Keratinocyte (primary cell): ENCODE measurements at regions not wholly inside any gene's neighbourhood (a gene's known extent, or its start where the extent isn't known, plus 50 kb on each side); places are given as distances from the start of the nearest gene placed in this dataset.

Experiments
- DNase-seq: peaks from one replicate; pipeline ENCODE4 v3.0.0-alpha.2; 2011; ENCODE audit warnings: low read depth, missing footprints, low spot score
- FAIRE-seq: peaks from 2 replicates; lab custom pipeline; 2011; peaks lifted over from hg19 to GRCh38; lab: Jason Lieb, UNC
- H2AFZ ChIP-seq: 2 replicates; pipeline ENCODE4 v1.6.0; 2012; ENCODE audit warnings: low read length, control low read depth, inconsistent platforms; ENCODE audit not compliant: control insufficient read depth
- H3K27ac ChIP-seq: 2 replicates; pipeline ENCODE4 v1.5.1; 2011; ENCODE audit warnings: low read length; ENCODE audit not compliant: control insufficient read depth, insufficient read depth
- H3K27me3 ChIP-seq: 3 replicates; pipeline ENCODE4 v1.6.0; 2011; ENCODE audit warnings: low read length; ENCODE audit not compliant: control insufficient read depth, insufficient read depth; ENCODE audit errors: extremely low read depth
- H3K36me3 ChIP-seq, 2 experiments: 2 replicates in 1 of 2; 3 replicates in 1 of 2; pipeline ENCODE4 v1.5.1; 2011; ENCODE audit warnings: low read length in 2 of 2, mild to moderate bottlenecking in 1 of 2; ENCODE audit not compliant: control insufficient read depth in 2 of 2, insufficient read depth in 2 of 2; ENCODE audit errors: extremely low read depth in 1 of 2
- H3K4me1 ChIP-seq: 3 replicates; pipeline ENCODE4 v1.5.1; 2011; ENCODE audit warnings: low read length; ENCODE audit not compliant: control insufficient read depth, insufficient read depth; ENCODE audit errors: extremely low read depth
- H3K4me2 ChIP-seq: 3 replicates; pipeline ENCODE4 v1.6.0; 2011; ENCODE audit warnings: low read depth, low read length; ENCODE audit not compliant: control insufficient read depth, insufficient read depth; ENCODE audit errors: extremely low read depth
- H3K4me3 ChIP-seq, 3 experiments: fragments of 200-600 bp in 1 of 3; sonication (generic) in 1 of 3; 2 replicates in 2 of 3; 3 replicates in 1 of 3; pipeline ENCODE4 v1.5.1; 2011 to 2016; ENCODE audit warnings: low read length in 3 of 3, mild to moderate bottlenecking in 3 of 3, control low read depth in 2 of 3, inconsistent platforms in 1 of 3, low read depth in 1 of 3, mixed read lengths in 1 of 3, mixed run types in 1 of 3, moderate library complexity in 1 of 3; ENCODE audit not compliant: control insufficient read depth in 2 of 3, insufficient read depth in 2 of 3; ENCODE audit errors: extremely low read depth in 1 of 3
- H3K79me2 ChIP-seq: 2 replicates; pipeline ENCODE4 v1.6.0; 2012; ENCODE audit warnings: low read length; ENCODE audit not compliant: control insufficient read depth, insufficient read depth
- H3K9ac ChIP-seq: 3 replicates; pipeline ENCODE4 v1.6.0; 2011; ENCODE audit warnings: low read length; ENCODE audit not compliant: control insufficient read depth, insufficient read depth; ENCODE audit errors: extremely low read depth
- H3K9me1 ChIP-seq: 3 replicates; pipeline ENCODE4 v1.6.0; 2011; ENCODE audit warnings: low read length; ENCODE audit not compliant: control insufficient read depth, insufficient read depth; ENCODE audit errors: extremely low read depth
- H3K9me3 ChIP-seq: 2 replicates; pipeline ENCODE4 v1.5.1; 2012; ENCODE audit warnings: low read depth, low read length; ENCODE audit not compliant: control insufficient read depth
- H4K20me1 ChIP-seq: 3 replicates; pipeline ENCODE4 v1.6.0; 2011; ENCODE audit warnings: low read length; ENCODE audit not compliant: control insufficient read depth, insufficient read depth; ENCODE audit errors: extremely low read depth
- EZH2 ChIP-seq: IDR thresholded peaks from one replicate; pipeline ENCODE4 v1.6.1; 2012; ENCODE audit warnings: inconsistent platforms, mild to moderate bottlenecking, low read length, moderate library complexity
- dilution Hi-C: fragments of 300-500 bp; cut with MboI; formaldehyde crosslinking; loops from one replicate; pipeline ENCODE4 v1.7.0; 2020; ENCODE audit warnings: low sequenced_read_pairs; ENCODE audit not compliant: extremely low pct_ligation_motif_present
- TF ChIP-seq, protein P1 (sequence below), 3 experiments: IDR thresholded peaks in 1 of 3; conservative IDR thresholded peaks in 1 of 3; optimal IDR thresholded peaks in 1 of 3; 2 replicates in 2 of 3; 3 replicates in 1 of 3; pipeline versions ENCODE3 to v1.5.1; 2011; ENCODE audit warnings: low read length in 3 of 3, mild to moderate bottlenecking in 3 of 3, moderate library complexity in 2 of 3, control low read depth in 1 of 3, inconsistent platforms in 1 of 3; ENCODE audit not compliant: insufficient read depth in 2 of 3; ENCODE audit errors: extremely low read depth in 1 of 3

DNA sequence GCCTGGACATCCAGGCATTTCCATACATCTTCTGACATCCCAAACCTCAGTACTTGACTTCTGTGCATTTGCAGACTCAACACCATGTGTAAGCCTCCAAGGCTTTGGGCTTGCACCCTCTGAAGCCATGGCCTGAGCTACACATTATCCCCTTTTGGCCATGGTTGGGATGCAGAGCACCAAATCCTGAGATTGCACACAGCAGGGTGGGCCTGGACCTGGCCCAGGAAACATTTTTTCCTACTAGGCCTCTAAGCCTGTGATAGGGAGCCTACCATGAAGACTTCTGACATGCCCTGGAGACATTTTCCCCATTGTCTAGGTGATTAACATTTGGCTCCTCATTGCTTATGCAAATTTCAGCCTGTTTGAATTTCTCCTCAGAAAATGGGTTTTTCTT, 853.4 kb upstream of the SPRY2 start:
- Histone ChIP-seq H3K9me3 (no peaks in the 10 kb centered on the region), H3K27me3 (no peaks in the 10 kb centered on the region), H3K79me2 (no peaks in the 10 kb centered on the region), H3K4me3 (no peak overlapping the region), H3K9ac (no peak overlapping the region), H3K27ac (no peak overlapping the region), H3K4me1 (no peaks in the 10 kb centered on the region), H3K9me1 (no peaks in the 10 kb centered on the region), H2AFZ (no peak overlapping the region), H4K20me1 (no peaks in the 10 kb centered on the region), H3K4me2 (no peak overlapping the region), H3K36me3 (no peaks in the 10 kb centered on the region)
- FAIRE-seq: no peak
- dilution Hi-C loops: no loop called here
- no peak for TF ChIP-seq EZH2
- TF ChIP-seq, protein P1, sequence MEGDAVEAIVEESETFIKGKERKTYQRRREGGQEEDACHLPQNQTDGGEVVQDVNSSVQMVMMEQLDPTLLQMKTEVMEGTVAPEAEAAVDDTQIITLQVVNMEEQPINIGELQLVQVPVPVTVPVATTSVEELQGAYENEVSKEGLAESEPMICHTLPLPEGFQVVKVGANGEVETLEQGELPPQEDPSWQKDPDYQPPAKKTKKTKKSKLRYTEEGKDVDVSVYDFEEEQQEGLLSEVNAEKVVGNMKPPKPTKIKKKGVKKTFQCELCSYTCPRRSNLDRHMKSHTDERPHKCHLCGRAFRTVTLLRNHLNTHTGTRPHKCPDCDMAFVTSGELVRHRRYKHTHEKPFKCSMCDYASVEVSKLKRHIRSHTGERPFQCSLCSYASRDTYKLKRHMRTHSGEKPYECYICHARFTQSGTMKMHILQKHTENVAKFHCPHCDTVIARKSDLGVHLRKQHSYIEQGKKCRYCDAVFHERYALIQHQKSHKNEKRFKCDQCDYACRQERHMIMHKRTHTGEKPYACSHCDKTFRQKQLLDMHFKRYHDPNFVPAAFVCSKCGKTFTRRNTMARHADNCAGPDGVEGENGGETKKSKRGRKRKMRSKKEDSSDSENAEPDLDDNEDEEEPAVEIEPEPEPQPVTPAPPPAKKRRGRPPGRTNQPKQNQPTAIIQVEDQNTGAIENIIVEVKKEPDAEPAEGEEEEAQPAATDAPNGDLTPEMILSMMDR (optimal IDR thresholded peaks at IDR 0.05 in 1 of 3, IDR thresholded peaks at IDR 0.05 in 1 of 3, conservative IDR thresholded peaks at IDR 0.05 in 1 of 3; ENCODE audit: extremely low read depth in 1 of 3, insufficient read depth in 2 of 3, low read length in 3 of 3): no peak
- DNase-seq: no peak

DNA sequence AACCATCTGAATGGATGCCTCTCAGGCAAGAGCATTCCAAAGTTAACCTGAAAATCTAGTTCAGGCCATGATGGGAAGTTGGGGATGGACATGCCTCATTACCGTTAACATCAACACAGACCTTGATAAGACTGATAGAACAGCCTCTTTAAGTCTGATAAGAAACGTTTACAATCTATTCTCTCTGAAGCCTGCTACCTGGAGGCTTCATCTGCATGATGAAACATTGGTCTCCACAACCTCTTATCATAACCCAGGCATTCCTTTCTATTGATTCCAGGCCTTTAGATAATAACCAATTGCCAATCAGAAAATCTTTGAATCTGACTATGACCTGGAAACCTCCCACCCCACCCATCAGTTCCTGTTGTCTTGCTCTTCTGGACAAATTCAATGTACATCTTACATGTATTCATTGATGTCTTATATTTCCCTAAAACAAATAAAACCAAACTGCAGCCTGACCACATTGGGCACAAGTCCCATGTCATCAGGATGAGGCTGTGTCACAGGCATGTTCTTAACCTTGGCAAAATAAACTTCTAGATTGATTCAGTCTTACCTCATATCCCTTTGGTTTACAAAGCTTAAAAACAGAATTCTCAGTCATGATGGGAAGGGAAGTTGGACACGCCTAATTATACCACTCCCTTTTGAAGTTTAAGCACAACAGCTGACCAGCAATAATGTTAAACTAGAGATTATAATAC, 843.8 kb upstream of the SPRY2 start:
- no peaks in the 10 kb centered on the region for H3K36me3 ChIP-seq
- DNase-seq (no peak), FAIRE-seq (no peak)
- no peak for TF ChIP-seq EZH2
- TF ChIP-seq, protein P1 (optimal IDR thresholded peaks at IDR 0.05 in 1 of 3, IDR thresholded peaks at IDR 0.05 in 1 of 3, conservative IDR thresholded peaks at IDR 0.05 in 1 of 3; ENCODE audit: extremely low read depth in 1 of 3, insufficient read depth in 2 of 3, low read length in 3 of 3): no peak
- H3K27ac ChIP-seq: no peak overlapping the region
- H3K9me1 ChIP-seq: no peaks in the 10 kb centered on the region
- H3K79me2 ChIP-seq: no peaks in the 10 kb centered on the region
- H4K20me1 ChIP-seq: no peaks in the 10 kb centered on the region
- H2AFZ ChIP-seq: no peak overlapping the region
- H3K9me3 ChIP-seq: no peaks in the 10 kb centered on the region
- no peaks in the 10 kb centered on the region for H3K27me3 ChIP-seq
- H3K4me2 ChIP-seq: no peak overlapping the region
- no peak overlapping the region for H3K9ac ChIP-seq
- no peak overlapping the region for H3K4me3 ChIP-seq
- dilution Hi-C loops: no loop called here
- H3K4me1 ChIP-seq: no peaks in the 10 kb centered on the region
